DMS153 treated with DMSO at 0.1 percent for 48 hours (cell line): ENCODE measurements at regions not wholly inside any gene's neighbourhood (a gene's known extent, or its start where the extent isn't known, plus 50 kb on each side); places are given as distances from the start of the nearest gene placed in this dataset.
"Not testable (repeated sequence)": the region's sequence is repeated elsewhere in the genome, so short reads cannot be mapped to it uniquely, and the experiment has no call there.

Source experiments
- DNase-seq: peaks from one replicate; lab custom pipeline; 2025; ENCODE audit not compliant: unreplicated experiment; lab: John Stamatoyannopoulos, UW

DNA sequence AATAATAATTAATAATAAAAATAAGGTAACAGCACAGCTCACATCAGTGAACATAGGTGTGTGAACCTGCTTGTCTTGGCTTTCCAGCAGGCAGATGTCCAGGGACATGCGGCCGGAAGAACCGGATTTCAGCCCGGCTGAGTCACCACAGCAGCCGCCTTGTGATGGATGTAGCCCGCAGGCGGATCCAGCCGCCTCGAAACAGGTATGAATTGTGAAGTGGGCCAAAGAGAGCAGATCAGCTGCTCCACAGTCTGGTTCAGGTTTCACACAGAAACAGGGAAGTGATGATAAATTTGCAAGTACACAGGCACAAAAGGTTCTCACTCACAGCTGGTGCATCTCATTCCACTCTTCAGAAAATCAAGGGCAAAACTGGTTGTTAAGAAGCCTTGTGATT lies 55.1 kb downstream of the ID4 start:
- DNase-seq, result peak; percentile 78

DNA sequence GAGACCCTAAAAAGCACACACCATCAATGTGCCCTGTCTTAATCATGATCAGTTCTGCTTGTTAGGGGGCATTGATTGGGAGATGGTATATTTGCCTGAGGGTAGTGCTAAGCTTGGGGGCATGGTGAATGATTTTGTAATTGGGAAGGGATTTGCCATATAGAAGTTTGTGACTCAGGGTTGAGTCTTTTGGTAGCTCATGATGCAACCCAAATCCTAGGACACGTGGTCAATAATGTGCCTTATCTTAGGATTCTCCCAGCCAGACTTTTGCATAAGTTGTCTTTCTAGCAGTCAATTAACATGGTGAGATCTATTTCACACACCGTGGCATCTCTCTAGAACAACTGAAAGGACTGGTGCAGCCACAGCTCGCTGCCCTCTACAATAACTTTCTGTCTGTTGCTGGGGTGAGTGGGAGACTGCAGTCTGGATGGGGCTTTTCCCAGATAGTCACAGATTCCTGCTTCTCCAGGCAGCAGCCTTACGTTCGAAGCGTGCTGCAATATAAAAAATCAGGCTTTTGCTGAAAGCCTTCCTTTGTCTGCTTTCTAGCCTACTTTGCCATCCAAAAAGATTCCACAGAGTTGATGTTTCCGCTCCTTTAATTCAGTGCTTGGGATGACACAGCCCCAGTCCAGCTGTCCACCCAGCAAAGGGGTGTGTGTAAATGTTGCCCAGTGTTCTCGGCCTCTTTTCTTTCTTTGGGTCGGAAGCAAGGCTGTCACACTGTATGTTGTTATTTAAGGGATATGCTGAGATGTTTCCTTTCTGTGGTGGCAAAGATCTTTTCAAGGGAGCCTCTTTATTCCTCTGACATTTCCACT lies 58.9 kb downstream of the ID4 start:
- DNase-seq, result no peak

DNA sequence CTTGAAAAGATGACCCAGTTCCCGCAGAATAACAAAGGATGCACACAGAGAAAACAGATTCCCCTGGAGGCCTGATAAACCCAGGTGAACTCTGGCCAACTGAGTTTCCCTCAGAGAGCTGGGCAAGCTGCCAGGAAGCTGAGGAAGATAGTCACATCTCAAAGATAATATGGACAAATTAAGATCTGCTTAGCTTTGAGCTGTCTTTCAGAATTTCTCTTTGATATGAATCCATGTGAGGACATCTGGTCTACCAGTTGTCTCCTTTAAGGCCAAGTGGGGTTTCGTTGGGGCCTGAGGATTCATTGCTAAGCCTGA lies 59.5 kb downstream of the ID4 start:
- DNase-seq, result no peak

DNA sequence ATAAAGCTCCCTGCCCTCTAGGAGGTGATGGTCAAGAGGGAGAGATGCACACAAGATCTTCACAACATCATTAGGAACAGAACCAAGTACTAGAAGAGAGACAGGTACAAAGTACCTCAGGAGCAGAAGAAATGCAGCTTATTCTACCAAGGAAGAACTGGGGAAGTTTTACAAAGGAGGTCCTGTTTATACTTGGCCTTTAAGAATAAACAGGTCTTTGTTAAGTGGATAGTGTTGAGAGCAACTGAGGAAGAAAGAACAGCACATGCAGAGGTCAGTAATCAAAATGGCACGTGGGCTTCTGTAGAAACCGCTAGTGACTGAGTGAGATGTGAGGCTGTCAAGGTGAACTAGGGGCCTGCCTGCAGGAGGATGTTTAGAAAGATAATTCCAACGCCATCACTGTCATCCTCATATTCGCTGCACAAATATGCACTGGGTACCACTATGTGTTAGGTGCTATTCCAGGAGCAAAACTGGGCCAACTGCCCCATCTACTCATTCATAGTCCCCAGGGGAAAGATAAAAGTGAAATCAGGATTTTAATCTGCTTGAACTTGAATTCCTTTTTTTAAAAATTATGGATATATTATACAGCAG lies 61.1 kb downstream of the ID4 start:
- no peak for DNase-seq

DNA sequence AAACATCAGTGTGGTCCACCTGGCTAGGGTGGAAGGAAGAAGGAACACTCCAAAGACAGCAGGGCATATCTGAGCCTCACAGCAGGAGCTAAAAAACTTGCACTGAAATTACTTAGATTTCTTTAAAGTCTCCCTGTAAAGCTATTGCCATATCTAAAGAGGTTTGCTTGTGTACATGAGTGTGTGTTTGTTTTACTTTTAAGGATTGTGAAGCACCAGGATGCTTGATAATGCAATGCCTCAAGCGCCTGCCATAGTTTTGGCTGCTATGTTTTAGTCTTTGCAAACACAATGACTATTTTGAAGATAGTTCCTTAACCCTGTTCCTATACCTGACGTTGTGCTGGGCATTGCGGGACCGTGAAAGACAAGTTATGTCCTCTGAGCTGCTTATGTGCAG lies 65.0 kb downstream of the ID4 start:
- DNase-seq, result no peak

DNA sequence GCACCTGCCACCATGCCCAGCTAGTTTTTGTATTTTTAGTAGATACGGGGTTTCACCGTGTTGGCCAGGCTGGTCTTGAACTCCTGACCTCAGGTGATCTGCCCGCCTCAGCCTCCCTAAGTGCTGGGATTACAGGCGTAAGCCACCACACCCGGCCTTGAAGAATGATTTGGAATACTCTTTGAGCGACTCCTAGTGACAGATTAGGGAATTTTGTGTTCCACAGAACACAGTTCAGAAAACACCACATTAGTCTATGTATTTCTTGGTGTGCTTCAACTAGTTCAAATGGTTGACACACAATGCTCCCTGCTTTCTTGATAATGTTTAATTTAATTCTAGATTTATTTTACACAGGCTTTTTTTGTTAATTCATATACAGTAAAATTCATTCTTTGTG lies 67.2 kb downstream of the ID4 start:
- DNase-seq, result not testable (repeated sequence)

DNA sequence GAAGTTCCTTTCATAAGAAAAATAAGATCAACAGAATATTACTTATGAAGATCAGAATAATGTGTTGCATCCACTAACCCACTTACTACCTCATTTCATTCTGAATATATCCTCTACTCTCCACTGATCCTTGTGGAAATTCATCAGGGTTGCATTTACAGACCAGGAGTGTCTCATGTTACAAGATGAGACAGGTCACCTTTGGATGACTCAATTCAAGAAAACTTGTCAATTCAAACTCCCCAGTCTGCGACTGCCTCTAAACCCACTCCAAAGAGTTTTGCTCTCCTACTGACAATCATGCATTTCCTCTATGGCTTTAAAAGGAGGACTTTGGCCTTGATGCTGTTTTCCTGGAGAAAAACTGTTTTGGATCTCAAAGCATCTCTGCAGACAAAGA lies 68.4 kb downstream of the ID4 start:
- no peak for DNase-seq

DNA sequence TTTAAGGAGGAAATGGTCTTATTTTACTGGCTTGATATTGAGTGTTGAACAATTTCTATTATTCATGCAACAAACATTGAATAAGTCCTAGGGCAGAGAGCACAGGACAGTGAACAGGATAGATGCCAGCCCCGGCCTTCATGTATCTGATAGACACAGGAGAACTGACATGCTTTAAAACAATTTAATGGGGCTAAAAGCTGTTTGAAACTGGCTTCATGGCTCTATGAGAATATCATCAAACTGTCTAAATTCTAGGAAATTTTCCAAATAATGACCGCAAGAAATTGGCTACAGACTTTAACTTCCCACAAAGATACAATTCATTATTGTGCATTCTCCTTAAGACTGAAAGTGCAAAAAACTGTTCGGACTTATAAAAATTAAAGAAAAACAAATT lies 69.0 kb downstream of the ID4 start:
- no peak for DNase-seq

DNA sequence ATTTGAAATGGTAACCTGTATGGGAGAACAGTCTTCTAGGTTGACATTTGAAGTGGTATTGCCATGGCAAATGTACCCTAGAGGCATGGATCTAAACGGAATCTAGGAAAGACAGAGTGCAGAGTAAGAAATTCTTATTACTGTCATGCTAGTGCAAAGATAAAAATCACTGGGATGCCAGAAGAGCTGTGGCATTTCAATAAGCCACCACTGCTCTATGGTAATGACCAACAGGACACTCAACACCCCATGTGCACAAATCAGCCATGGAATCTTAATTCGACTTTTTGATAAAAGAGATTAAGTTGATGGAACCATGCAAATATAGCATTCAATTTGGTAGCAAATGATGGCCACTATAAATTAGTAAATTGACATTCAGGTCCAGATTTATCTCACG lies 74.1 kb downstream of the ID4 start:
- DNase-seq, result no peak

DNA sequence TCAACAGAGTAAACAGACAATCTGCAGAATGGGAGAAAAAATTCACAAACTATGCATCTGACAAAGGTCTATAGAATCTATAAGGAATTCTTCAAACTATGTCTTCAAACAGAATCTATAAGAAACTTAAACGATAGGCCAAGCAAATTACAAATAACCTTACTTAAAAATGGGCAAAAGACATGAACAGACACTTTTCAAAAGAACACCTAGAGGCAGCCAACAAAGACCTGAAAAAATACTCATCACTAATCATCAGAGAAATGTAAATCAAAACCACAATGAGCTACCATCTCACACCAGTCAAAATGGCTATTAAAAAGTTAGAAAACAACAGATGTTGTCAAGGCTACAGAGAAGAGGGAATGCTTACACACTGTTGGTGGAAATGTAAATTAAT lies 81.3 kb downstream of the ID4 start:
- DNase-seq, result no peak

DNA sequence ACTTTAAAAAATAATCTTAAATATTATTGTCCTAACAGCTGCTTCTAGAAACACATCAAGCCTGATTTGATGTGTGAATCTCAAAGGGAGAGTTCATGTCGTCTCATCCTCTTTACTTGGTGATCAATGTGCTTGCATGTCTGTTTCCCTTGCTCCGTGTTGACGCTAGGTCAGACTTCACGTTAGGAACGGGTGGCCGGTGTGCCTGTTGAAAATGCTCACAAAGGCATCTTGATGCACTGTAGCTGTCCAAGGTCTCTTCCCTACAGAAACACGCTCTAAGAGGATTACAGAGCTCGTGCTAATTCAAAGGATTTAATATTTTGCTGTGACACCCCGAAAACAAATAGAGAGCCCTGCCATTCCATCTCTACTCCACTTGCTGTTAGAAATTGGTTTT lies 84.6 kb downstream of the ID4 start:
- no peak for DNase-seq

DNA sequence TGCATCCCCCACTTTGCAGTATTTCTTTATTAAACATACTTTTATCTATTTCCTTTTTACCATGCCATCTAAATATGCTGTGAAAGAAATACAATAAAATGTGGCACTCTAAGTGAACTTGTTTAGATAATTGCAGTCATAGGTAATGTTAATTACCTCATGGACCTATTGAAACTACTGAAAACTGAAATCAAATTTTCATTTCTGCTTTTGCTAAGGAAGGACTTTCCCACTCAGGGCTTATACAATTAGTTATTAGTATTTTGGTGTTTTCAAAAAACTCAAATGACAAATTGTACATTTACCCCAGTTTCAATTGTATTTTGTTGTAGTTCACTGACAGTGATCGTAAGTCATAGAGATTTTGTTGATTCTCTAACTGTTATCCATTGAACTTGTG lies 88.4 kb downstream of the ID4 start:
- DNase-seq, result no peak

DNA sequence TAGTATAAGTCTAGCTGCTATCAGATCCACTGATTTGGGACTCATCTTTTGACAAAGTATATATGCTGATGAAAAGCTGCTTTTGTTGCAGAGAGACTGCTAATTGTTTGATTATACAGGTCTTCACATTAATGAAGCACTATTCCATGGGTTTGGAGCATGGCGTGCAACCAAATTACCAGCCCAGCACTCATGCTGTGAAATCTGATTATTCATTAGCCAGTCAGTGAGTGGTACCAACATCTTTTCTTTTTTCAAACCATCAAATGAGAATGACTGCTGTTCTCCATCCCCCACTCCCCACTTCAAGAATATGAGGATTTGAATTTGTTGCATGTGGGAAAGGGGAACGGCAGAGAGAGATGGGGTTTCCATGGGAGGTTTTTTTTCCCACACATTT lies 91.3 kb downstream of the ID4 start:
- no peak for DNase-seq

DNA sequence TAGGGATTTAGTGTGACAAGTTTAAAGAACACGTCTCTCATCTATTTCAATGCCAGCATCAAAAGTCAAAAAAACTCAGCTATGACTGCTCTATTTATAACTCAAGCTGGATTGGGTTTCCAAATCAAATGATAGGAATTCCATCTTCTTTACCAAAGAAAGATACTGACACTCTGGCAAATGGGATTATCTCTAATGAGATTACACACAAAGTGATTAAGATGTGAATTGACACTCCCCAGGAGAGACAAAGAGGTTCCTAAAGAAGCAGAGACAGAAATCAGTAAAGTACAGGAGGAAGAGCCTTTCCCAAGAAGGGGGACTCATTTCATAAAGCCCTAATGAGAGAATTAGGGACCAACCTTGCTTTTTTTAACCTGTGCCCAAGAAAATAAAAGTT lies 92.1 kb downstream of the ID4 start:
- no peak for DNase-seq

DNA sequence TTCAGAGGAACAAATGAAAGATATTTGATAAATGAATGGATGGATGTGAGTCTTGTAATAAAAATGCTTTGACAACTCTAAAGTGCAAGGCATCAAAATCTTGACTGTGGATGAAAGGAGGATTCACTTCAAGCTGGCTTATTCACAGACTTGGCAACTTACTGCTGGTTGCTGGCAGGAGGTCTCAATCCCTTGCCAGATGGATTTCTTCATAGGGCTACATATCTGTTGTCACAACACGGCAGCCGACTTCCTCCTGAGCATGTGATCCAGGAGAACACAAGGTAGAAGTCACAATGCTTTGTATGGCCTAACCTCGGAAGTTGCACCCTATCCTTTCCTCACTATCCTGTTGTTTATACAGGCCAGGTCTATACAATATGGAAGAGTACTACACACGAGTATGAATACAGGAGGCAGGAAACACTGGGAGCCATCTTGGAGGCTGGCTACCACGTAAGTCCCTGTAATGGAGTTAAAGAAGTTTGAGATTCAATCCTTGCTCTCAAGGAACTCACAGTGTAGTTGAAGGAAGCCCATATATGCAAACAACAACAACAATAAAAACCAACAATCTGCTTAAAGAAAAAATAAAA lies 97.9 kb downstream of the ID4 start:
- no peak for DNase-seq

DNA sequence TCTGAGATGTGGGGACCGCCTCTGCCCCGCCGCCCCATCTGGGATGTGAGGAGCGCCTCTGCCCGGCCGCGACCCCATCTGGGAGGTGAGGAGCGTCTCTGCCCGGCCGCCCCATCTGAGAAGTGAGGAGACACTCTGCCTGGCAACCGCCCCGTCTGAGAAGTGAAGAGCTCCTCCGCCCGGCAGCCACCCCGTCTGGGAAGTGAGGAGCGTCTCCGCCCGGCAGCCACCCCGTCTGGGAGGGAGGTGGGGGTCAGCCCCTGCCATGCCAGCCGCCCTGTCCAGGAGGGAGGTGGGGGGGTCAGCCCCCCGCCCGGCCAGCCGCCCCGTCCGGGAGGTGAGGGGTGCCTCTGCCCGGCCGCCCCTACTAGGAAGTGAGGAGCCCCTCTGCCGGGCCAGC lies 102.2 kb downstream of the ID4 start:
- DNase-seq, result not testable (repeated sequence)

DNA sequence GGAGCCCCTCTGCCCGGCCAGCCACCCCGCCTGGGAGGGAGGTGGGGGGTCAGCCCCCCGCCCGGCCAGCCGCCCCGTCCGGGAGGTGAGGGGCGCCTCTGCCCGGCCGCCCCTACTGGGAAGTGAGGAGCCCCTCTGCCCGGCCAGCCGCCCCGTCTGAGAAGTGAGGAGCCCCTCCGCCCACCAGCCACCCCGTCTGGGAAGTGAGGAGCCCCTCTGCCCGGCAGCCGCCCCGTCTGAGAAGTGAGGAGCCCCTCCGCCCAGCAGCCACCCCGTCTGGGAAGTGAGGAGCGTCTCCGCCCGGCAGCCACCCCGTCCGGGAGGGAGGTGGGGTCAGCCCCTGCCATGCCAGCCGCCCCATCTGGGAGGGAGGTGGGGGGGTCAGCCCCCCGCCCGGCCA lies 102.8 kb downstream of the ID4 start:
- DNase-seq, result not testable (repeated sequence)

DNA sequence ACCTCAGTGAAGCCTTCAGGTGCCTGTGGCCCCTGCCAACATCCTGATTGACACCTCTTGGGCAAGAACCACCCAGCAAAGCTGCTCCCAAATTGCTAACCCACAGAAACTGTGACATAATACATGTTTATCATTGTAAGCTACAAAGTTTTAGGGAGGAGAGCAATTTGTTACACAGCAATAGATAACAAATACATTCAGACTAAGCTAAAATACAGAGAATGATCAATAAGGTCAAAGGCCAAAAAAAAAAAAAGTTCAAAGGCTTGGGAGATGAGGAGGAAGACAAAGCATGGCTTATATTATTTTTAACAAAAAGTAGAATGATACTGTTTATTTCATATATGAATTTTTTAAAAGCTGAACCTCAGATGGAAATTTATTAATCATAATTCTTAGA lies 105.9 kb downstream of the ID4 start:
- no peak for DNase-seq

DNA sequence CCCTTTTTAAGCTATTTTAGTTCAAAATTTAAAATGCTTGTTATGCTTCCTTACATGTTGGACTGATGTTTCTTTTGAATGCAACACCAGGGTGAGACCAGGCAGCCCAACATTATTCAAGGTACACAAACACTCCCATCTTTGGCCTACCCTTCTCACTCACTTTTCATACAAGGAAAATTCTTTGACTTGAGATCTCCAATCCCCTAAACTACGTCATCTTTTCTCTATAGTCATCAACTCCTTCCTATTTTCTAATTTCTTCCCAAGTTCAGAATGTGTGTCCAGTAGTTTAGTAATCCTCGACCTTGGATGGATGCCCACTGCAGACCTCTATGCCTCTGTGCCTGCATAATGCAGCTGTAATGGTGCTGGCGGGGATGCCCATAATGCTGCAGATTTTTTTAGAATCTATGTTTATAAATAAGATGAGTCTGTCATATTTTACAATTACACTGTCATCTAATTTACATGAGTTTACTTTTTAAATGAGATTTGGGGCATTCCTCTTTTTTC lies 108.7 kb downstream of the ID4 start:
- DNase-seq, result no peak

DNA sequence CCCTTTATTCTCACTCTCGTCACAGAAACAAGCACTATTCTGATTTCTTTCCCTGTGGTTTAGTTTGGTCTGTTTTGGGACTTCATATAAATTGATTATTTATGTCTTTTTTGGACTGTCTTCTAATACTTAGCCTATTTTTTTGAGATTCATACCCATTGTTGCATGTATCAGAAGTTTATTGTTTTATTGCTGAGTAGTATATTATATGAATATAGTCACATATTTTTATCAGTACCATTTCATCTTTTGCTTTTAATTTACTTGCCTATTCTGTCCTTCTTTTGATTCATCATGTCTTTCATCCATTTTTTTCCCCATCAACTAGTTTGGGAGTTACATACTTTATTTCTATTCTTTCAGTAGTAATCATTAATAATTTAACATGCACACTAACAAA lies 112.0 kb downstream of the ID4 start:
- DNase-seq, result no peak

DNA sequence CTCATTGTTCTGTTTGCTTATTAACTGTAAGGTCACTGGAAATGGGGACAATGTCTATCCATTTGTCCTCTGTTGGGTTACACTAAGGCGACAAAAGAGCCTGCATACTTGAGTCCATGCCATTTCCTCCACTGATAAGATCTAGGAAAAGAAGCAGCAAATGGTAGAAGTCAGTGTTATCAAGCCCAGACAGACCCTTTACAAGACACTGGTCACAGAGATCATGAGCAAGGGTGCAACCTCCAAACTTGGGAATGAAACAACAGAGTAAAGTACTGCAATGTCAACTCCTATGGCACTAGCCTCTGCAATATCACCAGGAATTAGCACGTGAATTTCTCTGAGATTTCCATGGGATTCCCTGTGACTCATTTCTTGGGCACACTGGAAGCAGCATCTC lies 126.9 kb downstream of the ID4 start:
- DNase-seq, result no peak

DNA sequence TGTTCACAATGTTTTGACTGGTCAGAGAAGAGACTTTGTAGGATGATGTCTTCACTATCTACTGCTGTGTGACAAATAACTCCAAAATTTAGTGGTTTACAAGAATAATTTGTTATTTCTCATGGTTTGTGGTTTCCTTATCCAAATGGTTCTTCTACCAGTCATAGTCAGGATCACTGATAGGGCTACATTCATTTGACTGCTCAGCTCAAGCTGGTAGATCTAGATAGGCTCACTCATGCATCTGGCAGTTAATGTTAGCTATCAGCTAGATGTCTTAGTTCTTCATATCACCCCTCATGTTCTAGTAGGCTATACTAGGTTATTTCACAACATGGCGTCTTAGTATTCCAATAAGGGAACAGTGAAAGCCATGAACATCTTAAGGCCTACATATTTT lies 131.0 kb downstream of the ID4 start:
- no peak for DNase-seq

DNA sequence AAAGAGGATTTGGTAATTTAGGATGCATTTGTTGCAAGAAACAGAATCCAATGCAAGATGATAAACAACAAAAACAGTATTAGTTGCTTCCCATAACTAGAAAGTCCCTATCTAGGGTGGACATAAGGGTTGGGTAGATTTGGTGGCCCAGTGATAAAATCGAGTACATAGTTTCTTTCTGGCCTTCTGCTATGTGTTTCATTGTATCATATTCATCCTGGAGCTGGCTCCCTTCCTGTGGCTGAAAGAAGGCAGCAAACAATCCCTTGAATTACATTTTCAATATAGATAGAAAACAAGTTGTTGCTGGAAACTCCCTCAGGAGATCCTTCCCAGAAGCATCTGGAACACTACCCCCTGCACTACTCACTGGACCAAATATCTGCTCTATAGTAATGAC lies 135.1 kb downstream of the ID4 start:
- DNase-seq, result no peak
